ENCODE measurements at regions not wholly inside any gene's neighbourhood (a gene's known extent, or its start where the extent isn't known, plus 50 kb on each side); places are given as distances from the start of the nearest gene placed in this dataset.

DNA sequence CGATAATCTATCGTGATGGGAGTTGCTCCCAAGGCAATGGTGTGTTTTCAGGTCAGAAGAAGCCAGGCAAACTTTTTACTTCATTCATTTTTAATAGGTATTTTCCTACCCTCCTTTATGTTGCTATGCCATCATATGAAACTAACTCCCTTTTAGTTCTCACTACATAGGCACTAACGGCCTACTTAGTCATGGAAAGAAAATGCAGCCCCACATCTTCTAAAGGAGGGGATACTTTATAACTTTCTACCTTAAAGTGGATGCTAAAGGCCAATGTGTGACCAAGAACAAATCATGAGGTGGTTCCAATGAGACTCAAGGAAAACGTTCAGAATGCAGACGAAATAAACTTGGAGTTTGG lies 193.8 kb downstream of the FOXA2 start:
- Histone ChIP-seq H3K9ac (ENCODE audit: low read depth, low read length, poor library complexity, severe bottlenecking) (no peak overlapping the region), H3K4me3 (ENCODE audit: low read length, poor library complexity, severe bottlenecking) (no peak overlapping the region), H3K4me2 (ENCODE audit: low read depth, low read length, poor library complexity, severe bottlenecking) (no peak overlapping the region), H3F3A (ENCODE audit: low read depth) (no peaks in the 10 kb centered on the region), H3K36me3 (ENCODE audit: insufficient read depth, low read length) (no peaks in the 10 kb centered on the region), H2AFZ (ENCODE audit: low read length) (no peak overlapping the region), H3K9me3 (ENCODE audit: insufficient read depth, low read depth, low read length) (no peaks in the 10 kb centered on the region), H3K79me2 (ENCODE audit: insufficient read depth, low read length) (no peaks in the 10 kb centered on the region), H3K9me2 (replicated peaks; ENCODE audit: low read depth, low read length) (no peaks in the 10 kb centered on the region), H3K27me3 (ENCODE audit: insufficient read depth, low read length, poor library complexity, severe bottlenecking) (no peaks in the 10 kb centered on the region), H3K4me1 (ENCODE audit: insufficient read depth, low read length, poor library complexity, severe bottlenecking) (no peaks in the 10 kb centered on the region), H4K20me1 (ENCODE audit: insufficient read depth, low read length, poor library complexity, severe bottlenecking) (no peaks in the 10 kb centered on the region)
- no peak for TF ChIP-seq CTCF (conservative IDR thresholded peaks at IDR 0.05; ENCODE audit: low read length)
- TF ChIP-seq EZH2phosphoT487 (IDR thresholded peaks at IDR 0.05; ENCODE audit: borderline replicate concordance), result no peak

DNA sequence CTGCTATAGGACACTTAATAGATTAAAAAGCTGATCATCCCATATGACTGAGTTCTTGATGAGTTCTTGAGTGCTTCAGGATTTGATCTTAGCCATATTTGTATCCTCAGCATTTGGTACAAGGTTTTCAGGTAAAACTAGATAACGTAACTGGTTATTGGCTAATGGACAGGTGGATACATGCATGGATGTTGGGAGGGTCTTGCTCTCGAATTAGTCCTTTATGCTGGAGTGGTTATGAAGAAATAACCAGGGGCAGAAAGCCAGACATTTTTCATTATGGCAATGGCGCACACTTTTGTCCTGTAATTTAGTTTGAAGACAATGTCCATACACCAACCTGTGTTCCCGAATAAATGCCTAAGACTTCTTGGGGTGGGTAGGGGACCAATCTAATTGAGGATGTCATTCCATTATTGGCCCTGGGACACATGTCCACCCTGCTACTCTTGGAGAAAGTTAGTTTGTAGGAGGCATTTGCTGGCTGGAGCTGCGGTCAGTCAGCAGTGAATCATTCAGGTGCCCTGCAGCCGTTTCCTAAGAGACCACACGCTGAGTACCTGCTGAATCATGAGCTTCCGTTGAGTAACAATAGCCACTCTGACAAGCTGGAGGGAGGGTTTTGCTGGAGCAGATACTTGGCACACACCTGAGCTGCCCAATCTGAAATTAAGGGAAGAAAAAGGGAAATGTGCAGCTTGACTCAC lies 194.4 kb downstream of the FOXA2 start:
- H3K27me3 ChIP-seq (ENCODE audit: insufficient read depth, low read length, poor library complexity, severe bottlenecking), result no peaks in the 10 kb centered on the region
- H3K9ac ChIP-seq (ENCODE audit: low read depth, low read length, poor library complexity, severe bottlenecking), result no peak overlapping the region
- no peaks in the 10 kb centered on the region for H3F3A ChIP-seq (ENCODE audit: low read depth)
- no peaks in the 10 kb centered on the region for H3K36me3 ChIP-seq (ENCODE audit: insufficient read depth, low read length)
- no peak overlapping the region for H3K4me2 ChIP-seq (ENCODE audit: low read depth, low read length, poor library complexity, severe bottlenecking)
- no peak for TF ChIP-seq EZH2phosphoT487 (IDR thresholded peaks at IDR 0.05; ENCODE audit: borderline replicate concordance)
- no peak for TF ChIP-seq CTCF (conservative IDR thresholded peaks at IDR 0.05; ENCODE audit: low read length)
- H3K4me3 ChIP-seq (ENCODE audit: low read length, poor library complexity, severe bottlenecking), result no peak overlapping the region
- no peaks in the 10 kb centered on the region for H3K9me2 ChIP-seq (replicated peaks; ENCODE audit: low read depth, low read length)
- H3K79me2 ChIP-seq (ENCODE audit: insufficient read depth, low read length), result no peaks in the 10 kb centered on the region
- no peaks in the 10 kb centered on the region for H4K20me1 ChIP-seq (ENCODE audit: insufficient read depth, low read length, poor library complexity, severe bottlenecking)
- H3K4me1 ChIP-seq (ENCODE audit: insufficient read depth, low read length, poor library complexity, severe bottlenecking), result no peaks in the 10 kb centered on the region
- no peaks in the 10 kb centered on the region for H3K9me3 ChIP-seq (ENCODE audit: insufficient read depth, low read depth, low read length)
- H2AFZ ChIP-seq (ENCODE audit: low read length), result no peak overlapping the region

DNA sequence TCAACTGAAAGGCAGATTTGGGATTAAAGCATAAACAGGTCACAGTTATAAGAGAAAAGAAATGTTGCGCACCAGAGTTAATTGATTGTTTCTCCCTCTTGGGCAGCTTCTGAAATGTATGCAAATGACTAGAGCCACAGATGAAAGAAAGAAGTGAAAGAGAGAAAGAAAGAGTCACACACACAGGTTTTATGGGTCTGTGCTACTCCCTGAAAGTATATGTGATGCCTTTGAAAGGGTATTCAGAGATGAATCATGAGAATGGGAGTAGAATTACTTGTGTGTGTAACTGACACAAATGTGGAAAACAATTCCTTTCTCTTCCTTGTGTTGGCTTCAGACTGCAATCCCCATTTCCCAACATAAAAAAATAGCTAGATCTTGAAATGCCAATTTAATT lies 196.9 kb downstream of the FOXA2 start:
- H3K9me3 ChIP-seq (ENCODE audit: insufficient read depth, low read depth, low read length), result no peaks in the 10 kb centered on the region
- H2AFZ ChIP-seq (ENCODE audit: low read length), result no peak overlapping the region
- H4K20me1 ChIP-seq (ENCODE audit: insufficient read depth, low read length, poor library complexity, severe bottlenecking), result no peaks in the 10 kb centered on the region
- no peak overlapping the region for H3K4me3 ChIP-seq (ENCODE audit: low read length, poor library complexity, severe bottlenecking)
- no peaks in the 10 kb centered on the region for H3K36me3 ChIP-seq (ENCODE audit: insufficient read depth, low read length)
- TF ChIP-seq CTCF (conservative IDR thresholded peaks at IDR 0.05; ENCODE audit: low read length) (no peak), EZH2phosphoT487 (IDR thresholded peaks at IDR 0.05; ENCODE audit: borderline replicate concordance) (no peak)
- no peaks in the 10 kb centered on the region for H3K27me3 ChIP-seq (ENCODE audit: insufficient read depth, low read length, poor library complexity, severe bottlenecking)
- H3K4me2 ChIP-seq (ENCODE audit: low read depth, low read length, poor library complexity, severe bottlenecking), result no peak overlapping the region
- H3K79me2 ChIP-seq (ENCODE audit: insufficient read depth, low read length), result no peaks in the 10 kb centered on the region
- no peaks in the 10 kb centered on the region for H3K9me2 ChIP-seq (replicated peaks; ENCODE audit: low read depth, low read length)
- no peaks in the 10 kb centered on the region for H3K4me1 ChIP-seq (ENCODE audit: insufficient read depth, low read length, poor library complexity, severe bottlenecking)
- H3K9ac ChIP-seq (ENCODE audit: low read depth, low read length, poor library complexity, severe bottlenecking), result no peak overlapping the region
- no peaks in the 10 kb centered on the region for H3F3A ChIP-seq (ENCODE audit: low read depth)

All from Loucy (cell line).